ENCODE measurements at regions not wholly inside any gene's neighbourhood (a gene's known extent, or its start where the extent isn't known, plus 50 kb on each side); places are given as distances from the start of the nearest gene placed in this dataset.
A peak's percentile ranks its signal among the peaks of the same experiment; 100 is the strongest.
"Not testable (repeated sequence)": the region's sequence is repeated elsewhere in the genome, so short reads cannot be mapped to it uniquely, and the experiment has no call there.

- no peak for DNase-seq (ENCODE audit: low read depth)
Observed at GRCh38 chr10:18735711-18736110, 76.5 kb downstream of the ARL5B start.

- DNase-seq (ENCODE audit: low read depth), result peak; percentile 14
Observed at GRCh38 chr10:18737236-18737635, 78.0 kb downstream of the ARL5B start.

- DNase-seq (ENCODE audit: low read depth), result peak; percentile 32
Observed at GRCh38 chr10:18737841-18738240, 78.6 kb downstream of the ARL5B start.

DNA sequence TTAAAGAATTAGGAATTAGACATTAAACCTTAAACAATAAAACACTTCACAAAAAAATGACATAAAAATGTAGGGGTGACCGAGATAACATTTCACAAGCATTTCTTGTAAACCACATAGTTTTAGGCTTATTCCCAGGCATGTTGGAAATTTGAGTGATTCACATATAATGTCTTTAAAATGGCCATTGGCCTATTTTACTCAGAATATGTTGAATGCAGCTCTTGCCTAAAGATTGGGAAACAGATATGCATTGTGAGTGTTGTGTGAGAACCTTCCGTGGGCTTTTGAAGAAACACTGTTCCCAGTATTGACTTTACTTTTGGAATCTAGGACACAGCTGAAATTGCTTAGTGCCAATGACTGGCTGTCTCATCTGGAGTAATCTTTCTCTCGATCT lies 79.6 kb downstream of the ARL5B start:
- DNase-seq (ENCODE audit: low read depth), result no peak

DNA sequence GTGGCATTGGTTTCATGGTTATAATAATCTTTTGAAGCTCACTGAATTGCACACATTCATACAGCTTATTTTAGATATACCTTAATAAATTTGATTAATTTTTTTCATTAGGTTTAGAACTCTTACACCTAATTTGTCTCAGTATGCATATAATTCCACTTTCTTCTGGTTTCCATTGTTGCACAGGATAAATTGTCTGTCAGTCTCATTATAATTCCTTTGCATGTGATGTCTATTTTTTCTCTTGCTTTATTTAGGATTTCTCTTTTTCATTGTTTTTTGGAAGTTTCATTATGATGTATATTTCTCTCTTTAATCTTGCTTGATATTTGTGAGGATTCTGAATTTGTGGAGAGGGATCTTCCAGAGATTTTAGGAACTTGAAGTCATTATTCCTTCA lies 84.7 kb downstream of the ARL5B start:
- DNase-seq (ENCODE audit: low read depth), result no peak

- no peak for DNase-seq (ENCODE audit: low read depth)
Observed at GRCh38 chr10:18753312-18753895, 94.2 kb downstream of the ARL5B start.

- no peak for DNase-seq (ENCODE audit: low read depth)
Observed at GRCh38 chr10:18759575-18759974, 100.3 kb downstream of the ARL5B start.

- DNase-seq (ENCODE audit: low read depth), result no peak
Observed at GRCh38 chr10:18760836-18761235, 101.6 kb downstream of the ARL5B start.

- DNase-seq (ENCODE audit: low read depth), result no peak
Observed at GRCh38 chr10:18767981-18768380, 108.8 kb downstream of the ARL5B start.

- DNase-seq (ENCODE audit: low read depth), result no peak
Observed at GRCh38 chr10:18773180-18773579, 113.9 kb downstream of the ARL5B start.

DNA sequence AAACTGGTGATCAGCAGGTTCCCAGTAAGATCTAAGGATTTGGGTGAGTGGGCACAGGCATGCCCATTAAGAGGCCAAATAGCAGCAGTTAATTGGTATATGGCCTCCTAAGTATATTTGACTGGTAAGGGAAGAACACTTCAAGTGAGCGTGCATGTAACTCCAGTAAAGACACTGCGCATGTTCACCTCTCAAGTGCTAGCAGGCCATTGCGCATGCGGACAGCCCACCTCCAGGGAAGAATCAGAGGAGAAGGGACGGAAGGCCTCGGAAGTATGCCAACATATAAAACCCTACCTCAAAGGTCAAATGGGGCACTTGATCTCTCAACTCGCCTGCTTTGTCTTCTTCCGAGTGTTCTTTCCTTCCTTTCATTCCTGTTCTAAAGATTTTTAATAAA lies 118.0 kb downstream of the ARL5B start:
- no peak for DNase-seq (ENCODE audit: low read depth)

DNA sequence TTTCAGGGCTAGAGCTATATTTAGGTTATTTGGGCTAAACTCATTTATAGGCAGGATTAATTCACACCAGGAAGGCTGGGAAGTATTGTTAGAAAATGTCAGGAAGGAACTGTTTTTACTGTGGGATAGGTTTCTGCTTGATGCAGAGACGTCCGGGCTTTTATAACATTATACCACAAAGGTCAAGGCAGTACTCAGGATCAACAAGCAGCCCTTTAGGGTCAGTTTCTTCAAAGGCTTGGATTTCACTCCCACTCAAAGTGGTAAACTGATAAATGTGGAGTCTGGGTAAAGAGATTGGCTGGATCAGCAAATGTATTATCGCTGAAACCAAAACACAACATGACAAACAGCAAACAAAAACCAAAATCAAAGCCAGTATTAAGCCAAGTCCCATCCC lies 127.2 kb downstream of the ARL5B start:
- no peak for DNase-seq (ENCODE audit: low read depth)

- DNase-seq (ENCODE audit: low read depth), result peak; percentile 9
Observed at GRCh38 chr10:18793951-18794350, 134.7 kb downstream of the ARL5B start.

GRCh38 chr10:18795549-18795948 lies 136.3 kb downstream of the ARL5B start:
- DNase-seq (ENCODE audit: low read depth), result no peak

DNA sequence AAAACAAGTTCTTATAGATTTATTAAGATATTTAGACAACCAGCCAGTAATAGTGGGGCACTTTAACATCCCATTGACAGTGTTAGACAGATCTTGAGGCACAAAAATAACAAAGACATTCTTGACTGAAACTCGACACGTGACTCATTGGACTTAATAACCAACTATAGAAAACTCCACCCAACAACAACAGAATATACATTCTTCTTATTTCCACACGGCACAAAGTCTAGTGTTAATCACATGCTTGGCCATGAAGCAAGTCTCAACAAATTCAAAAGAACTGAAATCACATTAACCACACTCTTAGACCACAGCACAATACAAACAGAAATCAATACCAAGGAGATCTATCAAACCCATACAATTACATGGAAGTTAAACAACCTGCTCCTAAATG lies 138.1 kb downstream of the ARL5B start:
- DNase-seq (ENCODE audit: low read depth), result no peak

GRCh38 chr10:18822156-18822555 lies 162.9 kb downstream of the ARL5B start:
- no peak for DNase-seq (ENCODE audit: low read depth)

- DNase-seq (ENCODE audit: low read depth), result no peak
Observed at GRCh38 chr10:18829259-18829658, 170.0 kb downstream of the ARL5B start.

GRCh38 chr10:18830277-18830676 lies 171.0 kb downstream of the ARL5B start:
- DNase-seq (ENCODE audit: low read depth), result no peak

DNA sequence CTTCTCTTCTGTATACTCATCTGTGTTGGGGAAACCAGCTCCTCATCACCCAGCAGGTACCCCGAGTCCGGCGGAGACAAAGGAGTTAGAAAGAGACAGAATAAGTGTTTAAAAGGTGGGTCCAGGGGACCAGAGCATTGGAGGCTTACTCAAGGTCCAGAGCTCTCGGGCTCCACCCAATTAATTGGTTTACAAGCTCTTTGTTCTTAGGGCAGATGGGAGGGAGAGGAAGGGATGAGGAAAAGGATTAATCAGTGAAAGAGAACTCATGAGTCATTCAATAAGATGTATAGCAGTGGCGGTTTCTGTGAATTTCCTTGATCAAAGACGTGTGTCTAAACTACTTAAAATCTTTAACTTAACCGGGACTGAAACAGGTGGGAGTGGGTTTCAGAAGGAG lies 192.0 kb upstream of the MALRD1 start:
- not testable (repeated sequence) for DNase-seq (ENCODE audit: low read depth)

DNA sequence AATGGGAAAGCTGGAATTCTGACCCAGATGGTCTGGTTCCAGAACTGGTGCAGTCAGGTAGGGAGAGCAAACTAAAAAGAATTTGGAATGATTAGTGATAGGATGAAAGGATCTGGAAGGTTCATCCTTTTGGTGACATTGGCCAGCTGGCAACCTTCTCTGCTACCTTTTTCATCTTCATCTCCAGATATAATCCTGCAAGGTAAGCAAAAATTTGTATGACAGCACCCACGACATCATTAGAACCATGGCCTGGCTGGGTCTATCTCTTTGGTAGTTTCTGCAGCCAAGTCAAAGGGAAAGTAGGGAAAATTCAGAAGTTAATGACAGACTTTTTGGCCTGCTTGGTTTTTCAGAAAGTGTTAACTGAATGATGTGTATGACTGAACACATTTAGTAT lies 188.9 kb upstream of the MALRD1 start:
- DNase-seq (ENCODE audit: low read depth), result no peak

GRCh38 chr10:18860186-18860585 lies 188.4 kb upstream of the MALRD1 start:
- DNase-seq (ENCODE audit: low read depth), result no peak

GRCh38 chr10:18860631-18861240 lies 187.9 kb upstream of the MALRD1 start:
- DNase-seq (ENCODE audit: low read depth), result no peak

DNA sequence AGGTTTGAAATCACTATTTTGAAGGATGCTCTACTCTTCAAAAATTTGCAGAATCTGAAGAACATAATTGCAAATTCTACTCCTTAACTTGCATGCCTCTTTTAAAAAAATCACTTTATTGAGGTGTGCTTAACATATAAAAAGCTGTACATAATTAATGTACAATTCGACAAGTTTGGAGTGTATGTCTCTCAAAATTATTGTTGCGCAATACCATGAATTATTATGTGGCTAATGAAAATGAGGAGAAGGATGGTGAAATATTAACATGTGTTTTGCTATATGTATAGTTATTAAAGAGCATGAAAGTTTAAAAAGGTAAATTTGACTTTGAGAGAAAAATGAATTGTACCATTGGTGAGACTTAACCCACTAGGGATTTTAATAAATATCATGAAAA lies 187.2 kb upstream of the MALRD1 start:
- no peak for DNase-seq (ENCODE audit: low read depth)

DNA sequence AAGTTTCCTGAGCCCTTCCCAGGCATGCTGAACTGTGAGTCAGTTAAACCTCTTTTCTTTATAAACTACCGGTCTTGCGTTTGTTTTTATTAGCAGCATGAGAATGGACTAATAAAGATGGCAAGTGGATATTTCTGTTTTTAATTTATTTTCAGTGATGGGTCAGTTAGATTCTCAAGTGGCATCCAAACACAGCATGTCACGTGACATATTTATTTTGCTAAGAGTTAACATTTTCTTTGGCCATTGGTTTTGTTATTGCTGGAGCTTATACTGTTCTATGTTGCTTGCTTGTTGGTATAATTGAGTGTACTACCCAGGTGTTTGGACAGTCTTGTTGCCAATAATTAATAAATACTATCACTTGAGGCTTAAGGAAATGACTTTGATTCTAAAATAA lies 181.7 kb upstream of the MALRD1 start:
- DNase-seq (ENCODE audit: low read depth), result no peak
